H9 (cell line): ENCODE measurements at regions not wholly inside any gene's neighbourhood (a gene's known extent, or its start where the extent isn't known, plus 50 kb on each side); places are given as distances from the start of the nearest gene placed in this dataset.
A peak's percentile ranks its signal among the peaks of the same experiment; 100 is the strongest.

Experiments used
- DNase-seq: peaks from one replicate; pipeline ENCODE4 v3.0.0-alpha.2; 2017
- H2AFZ ChIP-seq: one replicate; pipeline ENCODE4 v1.6.1; 2013; ENCODE audit warnings: mild to moderate bottlenecking, low read length, control low read depth, moderate library complexity
- H2AK5ac ChIP-seq: 2 replicates; pipeline ENCODE4 v1.6.1; 2013; ENCODE audit warnings: low read length, control low read depth, mixed read lengths; ENCODE audit not compliant: insufficient read length
- H2BK120ac ChIP-seq: one replicate; pipeline ENCODE4 v1.6.1; 2013; ENCODE audit warnings: low read depth, mild to moderate bottlenecking, low read length, control low read depth, inconsistent platforms; ENCODE audit not compliant: poor library complexity, severe bottlenecking
- H2BK12ac ChIP-seq: 2 replicates; pipeline ENCODE4 v1.6.1; 2013; ENCODE audit warnings: low read length, control low read depth, mixed read lengths, low read depth; ENCODE audit not compliant: insufficient read length
- H2BK15ac ChIP-seq: 2 replicates; pipeline ENCODE4 v1.6.1; 2013; ENCODE audit warnings: low read depth, low read length, control low read depth
- H2BK20ac ChIP-seq: one replicate; pipeline ENCODE4 v1.6.1; 2013; ENCODE audit warnings: low read depth, mild to moderate bottlenecking, low read length, control low read depth, inconsistent platforms; ENCODE audit not compliant: poor library complexity, severe bottlenecking
- H2BK5ac ChIP-seq: 2 replicates; pipeline ENCODE4 v1.6.1; 2013; ENCODE audit warnings: low read length, control low read depth, mixed read lengths; ENCODE audit not compliant: insufficient read length
- H3K14ac ChIP-seq: 2 replicates; pipeline ENCODE4 v1.6.1; 2013; ENCODE audit warnings: low read length, control low read depth; ENCODE audit not compliant: insufficient read depth
- H3K18ac ChIP-seq: 2 replicates; pipeline ENCODE4 v1.6.1; 2013; ENCODE audit warnings: low read depth, mild to moderate bottlenecking, mixed read lengths, low read length, control low read depth; ENCODE audit not compliant: insufficient read length
- H3K23ac ChIP-seq: 2 replicates; pipeline ENCODE4 v1.6.1; 2013; ENCODE audit warnings: low read length, control low read depth, mixed read lengths, low read depth; ENCODE audit not compliant: insufficient read length
- H3K23me2 ChIP-seq: 2 replicates; pipeline ENCODE4 v1.6.1; 2013; ENCODE audit warnings: low read depth, mild to moderate bottlenecking, mixed read lengths, low read length, control low read depth; ENCODE audit not compliant: insufficient read length, poor library complexity, severe bottlenecking
- H3K27ac ChIP-seq: 2 replicates; pipeline ENCODE4 v1.5.1; 2013; ENCODE audit warnings: low read length, control low read depth, mixed read lengths, low read depth; ENCODE audit not compliant: insufficient read length
- H3K27me3 ChIP-seq: 2 replicates; pipeline ENCODE4 v1.6.1; 2013; ENCODE audit warnings: low read length, control low read depth, inconsistent platforms; ENCODE audit not compliant: insufficient read depth
- H3K4ac ChIP-seq: 2 replicates; pipeline ENCODE4 v1.6.1; 2013; ENCODE audit warnings: low read depth, mild to moderate bottlenecking, control low read depth, inconsistent platforms, low read length, moderate library complexity
- H3K4me1 ChIP-seq: 2 replicates; pipeline ENCODE4 v1.6.1; 2013; ENCODE audit warnings: low read length, control low read depth, inconsistent platforms; ENCODE audit not compliant: insufficient read depth
- H3K4me2 ChIP-seq: 2 replicates; pipeline ENCODE4 v1.6.1; 2013; ENCODE audit warnings: low read length, control low read depth, mixed read lengths; ENCODE audit not compliant: insufficient read length, insufficient read depth
- H3K56ac ChIP-seq: 2 replicates; pipeline ENCODE4 v1.6.1; 2013; ENCODE audit warnings: low read depth, mild to moderate bottlenecking, mixed read lengths, low read length, control low read depth; ENCODE audit not compliant: insufficient read length
- H3K79me1 ChIP-seq: 2 replicates; pipeline ENCODE4 v1.6.1; 2013; ENCODE audit warnings: low read depth, mild to moderate bottlenecking, moderate library complexity, low read length, control low read depth, inconsistent platforms; ENCODE audit not compliant: insufficient read depth, poor library complexity, severe bottlenecking
- H3K79me2 ChIP-seq: 2 replicates; pipeline ENCODE4 v1.6.1; 2013; ENCODE audit warnings: low read length, control low read depth, inconsistent platforms; ENCODE audit not compliant: insufficient read depth
- H3K9ac ChIP-seq: 2 replicates; pipeline ENCODE4 v1.6.1; 2013; ENCODE audit warnings: low read length, control low read depth, mixed read lengths; ENCODE audit not compliant: insufficient read length; ENCODE audit errors: extremely low read depth
- H3K9me3 ChIP-seq: one replicate; pipeline ENCODE4 v1.6.1; 2013; ENCODE audit warnings: low read depth, low read length, inconsistent platforms; ENCODE audit not compliant: control insufficient read depth
- H3T11ph ChIP-seq: one replicate; pipeline ENCODE4 v1.6.1; 2013; ENCODE audit warnings: mild to moderate bottlenecking, low read length, control low read depth, inconsistent platforms
- H4K20me1 ChIP-seq: one replicate; pipeline ENCODE4 v1.6.1; 2013; ENCODE audit not compliant: control insufficient read depth, insufficient read length, insufficient read depth
- H4K5ac ChIP-seq: 2 replicates; pipeline ENCODE4 v1.6.1; 2013; ENCODE audit warnings: low read depth, mild to moderate bottlenecking, mixed read lengths, low read length, control low read depth; ENCODE audit not compliant: insufficient read length
- H4K8ac ChIP-seq: replicated peaks from 2 replicates; pipeline ENCODE4 v1.6.1; 2013; ENCODE audit warnings: low read length, control low read depth, mixed read lengths, low read depth; ENCODE audit not compliant: insufficient read length
- H4K91ac ChIP-seq: 2 replicates; pipeline ENCODE4 v1.6.1; 2013; ENCODE audit warnings: low read depth, mild to moderate bottlenecking, moderate library complexity, mixed read lengths, low read length, control low read depth; ENCODE audit not compliant: insufficient read length
- H3K27ac Mint-ChIP-seq, 3 experiments: 2 replicates in 2 of 3; 3 replicates in 1 of 3; pipeline ENCODE4 v1.8.0; 2020 to 2021; ENCODE audit warnings: mixed read lengths in 3 of 3, mild to moderate bottlenecking in 1 of 3, moderate library complexity in 1 of 3
- H3K27me3 Mint-ChIP-seq: 2 replicates; pipeline ENCODE4 v1.8.0; 2021; ENCODE audit warnings: low read depth, mild to moderate bottlenecking, moderate library complexity, mixed read lengths
- H3K36me3 Mint-ChIP-seq, 3 experiments: 2 replicates in 2 of 3; 3 replicates in 1 of 3; pipeline ENCODE4 v1.8.0; 2020 to 2021; ENCODE audit warnings: low read depth in 3 of 3, mixed read lengths in 3 of 3; ENCODE audit not compliant: insufficient read depth in 1 of 3
- H3K4me1 Mint-ChIP-seq, 2 experiments: 2 replicates each; pipeline ENCODE4 v1.8.0; 2020; ENCODE audit warnings: mixed read lengths in 2 of 2
- H3K4me3 Mint-ChIP-seq, 2 experiments: 2 replicates in 1 of 2; 3 replicates in 1 of 2; pipeline ENCODE4 v1.8.0; 2020 to 2021; ENCODE audit warnings: mild to moderate bottlenecking in 2 of 2, mixed read lengths in 2 of 2, moderate library complexity in 1 of 2
- H3K9me3 Mint-ChIP-seq, 2 experiments: 2 replicates in 1 of 2; 3 replicates in 1 of 2; pipeline ENCODE4 v1.8.0; 2020; ENCODE audit warnings: mild to moderate bottlenecking in 2 of 2, mixed read lengths in 2 of 2, moderate library complexity in 1 of 2
- WGBS: extraction: QIAGEN DNeasy Blood & Tissue Kit; methylation state at CpG from one replicate; pipeline ENCODE4 v1.1.7; 2013; ENCODE audit warnings: missing lambda C conversion rate, low lambda C conversion rate, mixed read lengths; ENCODE audit not compliant: insufficient read length; ENCODE audit errors: extremely low coverage; 5-methylcytosine and 5-hydroxymethylcytosine counted together
- TF ChIP-seq, protein P1 (sequence below): fragments of 200-600 bp; sonication (generic); conservative IDR thresholded peaks from 3 replicates; pipeline ENCODE4 v1.8.0; 2021; ENCODE audit warnings: antibody characterized with exemption, mild to moderate bottlenecking

DNA sequence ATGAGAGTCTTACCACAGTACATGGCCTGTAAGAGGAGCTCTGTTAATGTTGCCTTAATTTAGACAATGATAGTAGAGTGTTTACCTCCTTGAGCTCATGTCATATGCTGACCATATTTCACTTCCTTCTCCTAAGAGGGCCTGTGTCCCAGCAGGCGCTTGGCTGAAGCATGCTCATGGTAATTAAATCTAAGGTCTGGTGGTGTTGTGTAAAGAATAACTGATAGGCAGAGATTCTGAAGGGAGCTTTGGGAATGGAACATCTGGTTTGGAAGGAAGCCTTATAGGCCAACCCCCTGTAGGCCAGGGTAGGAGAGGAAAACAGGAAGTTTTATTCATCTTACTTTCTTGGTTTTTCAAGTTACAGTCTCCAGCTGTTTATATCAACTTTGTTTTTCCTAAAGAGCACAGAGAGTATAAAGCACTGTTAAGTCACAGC lies 300.2 kb downstream of the USP46 start:
- Histone ChIP-seq H4K20me1 (no peaks in the 10 kb centered on the region), H3K79me2 (no peaks in the 10 kb centered on the region), H2AK5ac (no peak overlapping the region), H3K4me1 (peaks cover 3% of the 10 kb centered on the region; the same call in 1 of the 2 replicates), H2BK12ac (no peak overlapping the region), H2BK20ac (no peak overlapping the region), H3K18ac (no peak overlapping the region), H3K23ac (no peak overlapping the region), H3K79me1 (no peaks in the 10 kb centered on the region), H2BK5ac (no peak overlapping the region), H3K9ac (no peak overlapping the region), H3T11ph (no peak overlapping the region), H2BK120ac (no peak overlapping the region), H3K56ac (no peak overlapping the region), H3K14ac (no peak overlapping the region), H4K5ac (no peak overlapping the region), H2BK15ac (no peak overlapping the region), H4K91ac (no peak overlapping the region), H3K9me3 (no peaks in the 10 kb centered on the region), H3K27me3 (no peaks in the 10 kb centered on the region), H2AFZ (peak overlapping the region; percentile 62), H3K4me2 (no peak overlapping the region), H4K8ac (no peak overlapping the region), H3K23me2 (no peaks in the 10 kb centered on the region), H3K27ac (no peak overlapping the region), H3K4ac (no peak overlapping the region)
- Mint-ChIP-seq H3K4me1 (peaks cover 12% of the 10 kb centered on the region in 2 experiments), H3K27ac (peak overlapping the region in 2 of 3 experiments; percentile 22 to 54; a peak in 3 of 7 replicates), H3K27me3 (no peaks in the 10 kb centered on the region), H3K9me3 (no peaks in the 10 kb centered on the region), H3K4me3 (no peak overlapping the region), H3K36me3 (no peaks in the 10 kb centered on the region)
- no peak for DNase-seq
- WGBS = no CpG with 5 or more reads among the region's 1 CpG
- TF ChIP-seq, protein P1, sequence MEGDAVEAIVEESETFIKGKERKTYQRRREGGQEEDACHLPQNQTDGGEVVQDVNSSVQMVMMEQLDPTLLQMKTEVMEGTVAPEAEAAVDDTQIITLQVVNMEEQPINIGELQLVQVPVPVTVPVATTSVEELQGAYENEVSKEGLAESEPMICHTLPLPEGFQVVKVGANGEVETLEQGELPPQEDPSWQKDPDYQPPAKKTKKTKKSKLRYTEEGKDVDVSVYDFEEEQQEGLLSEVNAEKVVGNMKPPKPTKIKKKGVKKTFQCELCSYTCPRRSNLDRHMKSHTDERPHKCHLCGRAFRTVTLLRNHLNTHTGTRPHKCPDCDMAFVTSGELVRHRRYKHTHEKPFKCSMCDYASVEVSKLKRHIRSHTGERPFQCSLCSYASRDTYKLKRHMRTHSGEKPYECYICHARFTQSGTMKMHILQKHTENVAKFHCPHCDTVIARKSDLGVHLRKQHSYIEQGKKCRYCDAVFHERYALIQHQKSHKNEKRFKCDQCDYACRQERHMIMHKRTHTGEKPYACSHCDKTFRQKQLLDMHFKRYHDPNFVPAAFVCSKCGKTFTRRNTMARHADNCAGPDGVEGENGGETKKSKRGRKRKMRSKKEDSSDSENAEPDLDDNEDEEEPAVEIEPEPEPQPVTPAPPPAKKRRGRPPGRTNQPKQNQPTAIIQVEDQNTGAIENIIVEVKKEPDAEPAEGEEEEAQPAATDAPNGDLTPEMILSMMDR = no peak
